AG20443 (cell line): ENCODE measurements at regions not wholly inside any gene's neighbourhood (a gene's known extent, or its start where the extent isn't known, plus 50 kb on each side); places are given as distances from the start of the nearest gene placed in this dataset.

ENCODE experiments used
- DNase-seq: peaks from one replicate; pipeline ENCODE4 v3.0.0; 2012; ENCODE audit warnings: low spot score, mixed read lengths

GRCh38 chr10:28926932-28927331 lies 249.6 kb downstream of the BAMBI start:
- DNase-seq, result no peak

- DNase-seq, result no peak
Measured at GRCh38 chr10:28928484-28928883, 251.2 kb downstream of the BAMBI start.

- no peak for DNase-seq
Measured at GRCh38 chr10:28929942-28930341, 252.6 kb downstream of the BAMBI start.

- no peak for DNase-seq
Measured at GRCh38 chr10:28930514-28931495, 253.5 kb downstream of the BAMBI start.

GRCh38 chr10:28935061-28935460 lies 257.7 kb downstream of the BAMBI start:
- DNase-seq, result no peak

- DNase-seq, result no peak
Measured at GRCh38 chr10:28937959-28938358, 260.6 kb downstream of the BAMBI start.

- no peak for DNase-seq
Measured at GRCh38 chr10:28938745-28939144, 261.4 kb downstream of the BAMBI start.

GRCh38 chr10:28939281-28940157 lies 262.2 kb downstream of the BAMBI start:
- DNase-seq, result peak; percentile 86

- no peak for DNase-seq
Measured at GRCh38 chr10:28940158-28940888, 263.0 kb downstream of the BAMBI start.

GRCh38 chr10:28942012-28942411 lies 264.7 kb downstream of the BAMBI start:
- no peak for DNase-seq

GRCh38 chr10:28945959-28946358 lies 268.6 kb downstream of the BAMBI start:
- DNase-seq, result no peak

GRCh38 chr10:28946479-28946878 lies 269.2 kb downstream of the BAMBI start:
- peak; percentile 62 for DNase-seq

GRCh38 chr10:28947171-28947570 lies 269.9 kb downstream of the BAMBI start:
- peak; percentile 19 for DNase-seq

GRCh38 chr10:28948046-28948445 lies 270.7 kb downstream of the BAMBI start:
- no peak for DNase-seq

GRCh38 chr10:28949005-28950004 lies 272.0 kb downstream of the BAMBI start:
- no peak for DNase-seq

GRCh38 chr10:28951484-28951883 lies 274.2 kb downstream of the BAMBI start:
- no peak for DNase-seq

- DNase-seq, result no peak
Measured at GRCh38 chr10:28952523-28952922, 275.2 kb downstream of the BAMBI start.

- DNase-seq, result no peak
Measured at GRCh38 chr10:28954211-28954610, 276.9 kb downstream of the BAMBI start.

- DNase-seq, result no peak
Measured at GRCh38 chr10:28958468-28958867, 281.1 kb downstream of the BAMBI start.

- DNase-seq, result no peak
Measured at GRCh38 chr10:28959850-28960501, 282.7 kb downstream of the BAMBI start.
